Keratinocyte (primary cell): ENCODE measurements at regions not wholly inside any gene's neighbourhood (a gene's known extent, or its start where the extent isn't known, plus 50 kb on each side); places are given as distances from the start of the nearest gene placed in this dataset.

Source experiments
- DNase-seq: peaks from one replicate; pipeline ENCODE4 v3.0.0-alpha.2; 2011; ENCODE audit warnings: low read depth, missing footprints, low spot score
- FAIRE-seq: peaks from 2 replicates; lab custom pipeline; 2011; peaks lifted over from hg19 to GRCh38; lab: Jason Lieb, UNC
- H2AFZ ChIP-seq: 2 replicates; pipeline ENCODE4 v1.6.0; 2012; ENCODE audit warnings: low read length, control low read depth, inconsistent platforms; ENCODE audit not compliant: control insufficient read depth
- H3K27ac ChIP-seq: 2 replicates; pipeline ENCODE4 v1.5.1; 2011; ENCODE audit warnings: low read length; ENCODE audit not compliant: control insufficient read depth, insufficient read depth
- H3K27me3 ChIP-seq: 3 replicates; pipeline ENCODE4 v1.6.0; 2011; ENCODE audit warnings: low read length; ENCODE audit not compliant: control insufficient read depth, insufficient read depth; ENCODE audit errors: extremely low read depth
- H3K36me3 ChIP-seq, 2 experiments: 2 replicates in 1 of 2; 3 replicates in 1 of 2; pipeline ENCODE4 v1.5.1; 2011; ENCODE audit warnings: low read length in 2 of 2, mild to moderate bottlenecking in 1 of 2; ENCODE audit not compliant: control insufficient read depth in 2 of 2, insufficient read depth in 2 of 2; ENCODE audit errors: extremely low read depth in 1 of 2
- H3K4me1 ChIP-seq: 3 replicates; pipeline ENCODE4 v1.5.1; 2011; ENCODE audit warnings: low read length; ENCODE audit not compliant: control insufficient read depth, insufficient read depth; ENCODE audit errors: extremely low read depth
- H3K4me2 ChIP-seq: 3 replicates; pipeline ENCODE4 v1.6.0; 2011; ENCODE audit warnings: low read depth, low read length; ENCODE audit not compliant: control insufficient read depth, insufficient read depth; ENCODE audit errors: extremely low read depth
- H3K4me3 ChIP-seq, 3 experiments: fragments of 200-600 bp in 1 of 3; sonication (generic) in 1 of 3; 2 replicates in 2 of 3; 3 replicates in 1 of 3; pipeline ENCODE4 v1.5.1; 2011 to 2016; ENCODE audit warnings: low read length in 3 of 3, mild to moderate bottlenecking in 3 of 3, control low read depth in 2 of 3, inconsistent platforms in 1 of 3, low read depth in 1 of 3, mixed read lengths in 1 of 3, mixed run types in 1 of 3, moderate library complexity in 1 of 3; ENCODE audit not compliant: control insufficient read depth in 2 of 3, insufficient read depth in 2 of 3; ENCODE audit errors: extremely low read depth in 1 of 3
- H3K79me2 ChIP-seq: 2 replicates; pipeline ENCODE4 v1.6.0; 2012; ENCODE audit warnings: low read length; ENCODE audit not compliant: control insufficient read depth, insufficient read depth
- H3K9ac ChIP-seq: 3 replicates; pipeline ENCODE4 v1.6.0; 2011; ENCODE audit warnings: low read length; ENCODE audit not compliant: control insufficient read depth, insufficient read depth; ENCODE audit errors: extremely low read depth
- H3K9me1 ChIP-seq: 3 replicates; pipeline ENCODE4 v1.6.0; 2011; ENCODE audit warnings: low read length; ENCODE audit not compliant: control insufficient read depth, insufficient read depth; ENCODE audit errors: extremely low read depth
- H3K9me3 ChIP-seq: 2 replicates; pipeline ENCODE4 v1.5.1; 2012; ENCODE audit warnings: low read depth, low read length; ENCODE audit not compliant: control insufficient read depth
- H4K20me1 ChIP-seq: 3 replicates; pipeline ENCODE4 v1.6.0; 2011; ENCODE audit warnings: low read length; ENCODE audit not compliant: control insufficient read depth, insufficient read depth; ENCODE audit errors: extremely low read depth
- EZH2 ChIP-seq: IDR thresholded peaks from one replicate; pipeline ENCODE4 v1.6.1; 2012; ENCODE audit warnings: inconsistent platforms, mild to moderate bottlenecking, low read length, moderate library complexity
- dilution Hi-C: fragments of 300-500 bp; cut with MboI; formaldehyde crosslinking; loops from one replicate; pipeline ENCODE4 v1.7.0; 2020; ENCODE audit warnings: low sequenced_read_pairs; ENCODE audit not compliant: extremely low pct_ligation_motif_present
- TF ChIP-seq, protein P1 (sequence below), 3 experiments: IDR thresholded peaks in 1 of 3; conservative IDR thresholded peaks in 1 of 3; optimal IDR thresholded peaks in 1 of 3; 2 replicates in 2 of 3; 3 replicates in 1 of 3; pipeline versions ENCODE3 to v1.5.1; 2011; ENCODE audit warnings: low read length in 3 of 3, mild to moderate bottlenecking in 3 of 3, moderate library complexity in 2 of 3, control low read depth in 1 of 3, inconsistent platforms in 1 of 3; ENCODE audit not compliant: insufficient read depth in 2 of 3; ENCODE audit errors: extremely low read depth in 1 of 3

DNA sequence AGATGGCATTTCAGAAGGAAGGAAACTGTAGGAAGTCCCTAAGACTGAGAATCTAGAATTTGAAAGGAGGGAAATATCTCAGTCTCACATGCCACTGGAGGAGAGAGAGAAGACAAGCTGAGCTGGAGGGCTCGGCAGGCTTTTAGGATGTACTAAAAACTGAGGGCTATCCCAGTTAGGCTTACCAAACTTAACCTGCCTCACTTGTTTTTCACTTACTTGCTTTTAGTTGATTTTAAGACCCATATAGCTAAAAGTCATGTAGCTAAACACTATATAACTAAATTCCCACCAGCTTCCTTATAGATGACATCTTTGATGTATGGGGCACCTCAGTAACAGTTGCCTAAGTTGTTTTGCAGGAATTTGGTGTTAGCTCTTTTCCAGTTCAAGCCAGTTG, 288.0 kb downstream of the DOK5 start:
- FAIRE-seq (no peak), DNase-seq (no peak)
- Histone ChIP-seq H3K27ac (no peak overlapping the region), H2AFZ (no peak overlapping the region), H3K36me3 (no peaks in the 10 kb centered on the region), H3K9me1 (no peaks in the 10 kb centered on the region), H3K27me3 (no peaks in the 10 kb centered on the region), H3K79me2 (no peaks in the 10 kb centered on the region), H3K4me1 (no peaks in the 10 kb centered on the region), H3K4me2 (no peak overlapping the region), H3K4me3 (no peak overlapping the region), H3K9me3 (no peaks in the 10 kb centered on the region), H3K9ac (no peak overlapping the region), H4K20me1 (no peaks in the 10 kb centered on the region)
- dilution Hi-C loops = no loop called here
- TF ChIP-seq, protein P1, sequence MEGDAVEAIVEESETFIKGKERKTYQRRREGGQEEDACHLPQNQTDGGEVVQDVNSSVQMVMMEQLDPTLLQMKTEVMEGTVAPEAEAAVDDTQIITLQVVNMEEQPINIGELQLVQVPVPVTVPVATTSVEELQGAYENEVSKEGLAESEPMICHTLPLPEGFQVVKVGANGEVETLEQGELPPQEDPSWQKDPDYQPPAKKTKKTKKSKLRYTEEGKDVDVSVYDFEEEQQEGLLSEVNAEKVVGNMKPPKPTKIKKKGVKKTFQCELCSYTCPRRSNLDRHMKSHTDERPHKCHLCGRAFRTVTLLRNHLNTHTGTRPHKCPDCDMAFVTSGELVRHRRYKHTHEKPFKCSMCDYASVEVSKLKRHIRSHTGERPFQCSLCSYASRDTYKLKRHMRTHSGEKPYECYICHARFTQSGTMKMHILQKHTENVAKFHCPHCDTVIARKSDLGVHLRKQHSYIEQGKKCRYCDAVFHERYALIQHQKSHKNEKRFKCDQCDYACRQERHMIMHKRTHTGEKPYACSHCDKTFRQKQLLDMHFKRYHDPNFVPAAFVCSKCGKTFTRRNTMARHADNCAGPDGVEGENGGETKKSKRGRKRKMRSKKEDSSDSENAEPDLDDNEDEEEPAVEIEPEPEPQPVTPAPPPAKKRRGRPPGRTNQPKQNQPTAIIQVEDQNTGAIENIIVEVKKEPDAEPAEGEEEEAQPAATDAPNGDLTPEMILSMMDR (optimal IDR thresholded peaks at IDR 0.05 in 1 of 3, IDR thresholded peaks at IDR 0.05 in 1 of 3, conservative IDR thresholded peaks at IDR 0.05 in 1 of 3; ENCODE audit: extremely low read depth in 1 of 3, insufficient read depth in 2 of 3, low read length in 3 of 3) = no peak
- no peak for TF ChIP-seq EZH2

DNA sequence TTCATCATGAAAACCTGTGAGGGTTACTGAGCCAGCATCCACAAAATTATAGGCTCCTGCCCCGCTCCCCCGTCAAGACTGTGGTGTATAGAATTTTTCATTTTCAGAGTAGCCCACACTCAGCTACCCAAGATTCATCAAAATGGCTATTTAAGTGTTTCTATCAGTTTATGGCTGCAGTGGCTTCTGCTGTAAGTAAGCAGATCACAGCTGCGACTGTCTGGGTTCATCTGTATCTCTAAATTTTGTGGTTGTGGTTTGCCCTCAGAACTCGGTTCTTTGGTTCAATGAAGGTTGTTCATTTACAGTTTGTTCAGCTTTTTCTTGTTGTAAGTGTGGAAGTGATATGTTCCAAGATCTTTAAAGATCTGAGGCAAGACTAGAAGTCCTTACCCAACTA, 284.2 kb downstream of the DOK5 start:
- no peak overlapping the region for H3K4me3 ChIP-seq
- H2AFZ ChIP-seq = no peak overlapping the region
- no peak overlapping the region for H3K27ac ChIP-seq
- H3K36me3 ChIP-seq = no peaks in the 10 kb centered on the region
- no peaks in the 10 kb centered on the region for H3K9me3 ChIP-seq
- no peaks in the 10 kb centered on the region for H3K27me3 ChIP-seq
- no peak for DNase-seq
- H3K4me1 ChIP-seq = no peaks in the 10 kb centered on the region
- no peak overlapping the region for H3K9ac ChIP-seq
- no peak for TF ChIP-seq EZH2
- TF ChIP-seq, protein P1 (optimal IDR thresholded peaks at IDR 0.05 in 1 of 3, IDR thresholded peaks at IDR 0.05 in 1 of 3, conservative IDR thresholded peaks at IDR 0.05 in 1 of 3; ENCODE audit: extremely low read depth in 1 of 3, insufficient read depth in 2 of 3, low read length in 3 of 3) = no peak
- no peaks in the 10 kb centered on the region for H3K79me2 ChIP-seq
- H3K4me2 ChIP-seq = no peak overlapping the region
- no peak for FAIRE-seq
- H3K9me1 ChIP-seq = no peaks in the 10 kb centered on the region
- H4K20me1 ChIP-seq = no peaks in the 10 kb centered on the region
- dilution Hi-C loops = no loop called here
